SU-DHL-6 (cell line): ENCODE measurements at regions not wholly inside any gene's neighbourhood (a gene's known extent, or its start where the extent isn't known, plus 50 kb on each side); places are given as distances from the start of the nearest gene placed in this dataset.
"Not testable (repeated sequence)": the region's sequence is repeated elsewhere in the genome, so short reads cannot be mapped to it uniquely, and the experiment has no call there.

Source experiments
- EZH2phosphoT487 ChIP-seq: fragments of 200-600 bp; sonication (generic), shearing (Covaris generic); conservative IDR thresholded peaks from 2 replicates; pipeline ENCODE4 v1.6.1; 2018; ENCODE audit warnings: mild to moderate bottlenecking, antibody characterized with exemption, low read length, moderate library complexity, mixed read lengths
- TF ChIP-seq, protein P1 (sequence below): fragments of 200-600 bp; sonication (generic); IDR thresholded peaks from one replicate; pipeline ENCODE4 v1.5.1; 2017; ENCODE audit warnings: antibody characterized with exemption, mild to moderate bottlenecking, low read length, moderate library complexity; ENCODE audit not compliant: insufficient read depth, poor library complexity, severe bottlenecking

DNA sequence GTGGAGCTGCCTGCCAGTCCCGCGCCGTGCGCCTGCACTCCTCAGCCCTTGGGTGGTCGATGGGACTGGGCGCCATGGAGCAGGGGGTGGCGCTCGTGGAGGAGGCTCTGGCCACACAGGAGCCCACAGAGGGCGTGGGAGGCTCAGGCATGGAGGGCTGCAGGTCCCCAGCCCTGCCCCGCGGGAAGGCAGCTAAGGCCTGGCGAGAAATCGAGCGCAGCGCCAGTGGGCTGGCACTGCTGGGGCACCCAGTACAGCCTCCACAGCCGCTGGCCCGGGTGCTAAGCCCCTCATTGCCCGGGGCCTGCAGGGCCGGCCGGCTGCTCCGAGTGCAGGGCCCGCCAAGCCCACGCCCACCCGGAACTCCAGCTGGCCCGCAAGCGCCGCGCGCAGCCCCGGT, 187.9 kb downstream of the BCHE start:
- TF ChIP-seq, protein P1, sequence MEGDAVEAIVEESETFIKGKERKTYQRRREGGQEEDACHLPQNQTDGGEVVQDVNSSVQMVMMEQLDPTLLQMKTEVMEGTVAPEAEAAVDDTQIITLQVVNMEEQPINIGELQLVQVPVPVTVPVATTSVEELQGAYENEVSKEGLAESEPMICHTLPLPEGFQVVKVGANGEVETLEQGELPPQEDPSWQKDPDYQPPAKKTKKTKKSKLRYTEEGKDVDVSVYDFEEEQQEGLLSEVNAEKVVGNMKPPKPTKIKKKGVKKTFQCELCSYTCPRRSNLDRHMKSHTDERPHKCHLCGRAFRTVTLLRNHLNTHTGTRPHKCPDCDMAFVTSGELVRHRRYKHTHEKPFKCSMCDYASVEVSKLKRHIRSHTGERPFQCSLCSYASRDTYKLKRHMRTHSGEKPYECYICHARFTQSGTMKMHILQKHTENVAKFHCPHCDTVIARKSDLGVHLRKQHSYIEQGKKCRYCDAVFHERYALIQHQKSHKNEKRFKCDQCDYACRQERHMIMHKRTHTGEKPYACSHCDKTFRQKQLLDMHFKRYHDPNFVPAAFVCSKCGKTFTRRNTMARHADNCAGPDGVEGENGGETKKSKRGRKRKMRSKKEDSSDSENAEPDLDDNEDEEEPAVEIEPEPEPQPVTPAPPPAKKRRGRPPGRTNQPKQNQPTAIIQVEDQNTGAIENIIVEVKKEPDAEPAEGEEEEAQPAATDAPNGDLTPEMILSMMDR = not testable (repeated sequence)
- not testable (repeated sequence) for TF ChIP-seq EZH2phosphoT487
